SK-N-MC (cell line): ENCODE measurements at regions not wholly inside any gene's neighbourhood (a gene's known extent, or its start where the extent isn't known, plus 50 kb on each side); places are given as distances from the start of the nearest gene placed in this dataset.

Experiments
- DNase-seq: peaks from one replicate; pipeline ENCODE4 v3.0.0-alpha.2; 2011; ENCODE audit warnings: low read depth, low spot score
- H3K27ac ChIP-seq: fragments of 200-600 bp; sonication (generic); 2 replicates; pipeline ENCODE4 v1.5.1; 2016; ENCODE audit warnings: mixed run types
- H3K36me3 ChIP-seq: fragments of 200-600 bp; sonication (generic); 2 replicates; pipeline ENCODE4 v1.6.1; 2017; ENCODE audit warnings: antibody characterized with exemption, low read length, mixed read lengths; ENCODE audit not compliant: insufficient read depth
- H3K4me3 ChIP-seq: fragments of 200-600 bp; sonication (generic); 2 replicates; pipeline ENCODE4 v1.5.1; 2016
- H3K9ac ChIP-seq: fragments of 200-600 bp; sonication (generic); 2 replicates; pipeline ENCODE4 v1.8.0; 2017; ENCODE audit warnings: mixed run types, mixed read lengths; ENCODE audit not compliant: insufficient read length
- H3K9me3 ChIP-seq: fragments of 200-600 bp; sonication (generic); 2 replicates; pipeline ENCODE4 v1.6.1; 2017; ENCODE audit warnings: low read depth, mild to moderate bottlenecking, antibody characterized with exemption, low read length, moderate library complexity, mixed read lengths
- EZH2 ChIP-seq: fragments of 200-600 bp; sonication (generic); IDR thresholded peaks from one replicate; pipeline ENCODE4 v1.6.1; 2017; ENCODE audit warnings: antibody characterized with exemption
- FOXP2 ChIP-seq: optimal IDR thresholded peaks from 2 replicates; pipeline ENCODE3; 2011; ENCODE audit warnings: mild to moderate bottlenecking, moderate library complexity; ENCODE audit not compliant: insufficient read depth; ENCODE audit errors: extremely low read length, control extremely low read depth
- POLR2AphosphoS5 ChIP-seq: IDR thresholded peaks from 2 replicates; pipeline ENCODE4 v1.6.1; 2012; ENCODE audit warnings: mild to moderate bottlenecking, low read depth, low read length, borderline replicate concordance

DNA sequence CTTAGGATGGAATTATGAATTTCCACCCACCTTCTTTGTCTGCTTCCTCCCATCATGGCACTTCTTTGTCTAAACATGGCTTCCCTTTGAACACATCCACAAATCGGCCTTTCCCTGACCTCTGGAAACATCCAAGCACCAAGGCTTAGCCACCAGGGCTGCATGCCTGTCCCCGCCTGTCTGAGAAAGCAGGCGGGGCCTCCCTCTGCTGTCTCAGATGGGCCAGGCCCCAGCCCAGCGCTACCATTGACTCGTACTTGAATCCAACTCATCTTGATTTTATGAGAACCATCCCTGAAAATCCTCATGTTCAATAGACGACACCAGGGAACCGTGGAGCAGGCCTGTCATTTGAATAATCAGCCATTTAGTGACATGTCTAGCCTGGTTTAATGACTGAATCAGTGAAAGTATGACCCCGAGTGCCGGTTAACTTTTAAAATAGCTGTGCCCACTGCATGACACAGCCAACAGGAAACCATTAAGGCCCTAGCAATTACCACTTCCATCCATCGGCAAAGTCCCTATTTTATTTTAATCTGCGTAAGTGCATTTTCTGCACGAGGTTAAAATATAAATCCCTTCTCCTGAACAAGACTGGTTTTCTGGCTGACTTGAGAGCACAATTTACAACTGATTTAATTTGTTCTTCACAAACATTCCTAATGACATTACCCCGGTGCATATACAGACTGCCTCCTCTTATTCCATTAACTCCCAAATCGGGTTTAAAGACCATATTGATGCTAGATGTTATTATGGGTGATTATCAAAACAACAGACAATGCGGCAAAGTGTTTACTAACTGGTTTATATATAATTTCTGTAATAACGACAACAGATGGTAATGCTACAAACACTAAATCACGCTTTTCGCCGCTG, 194.7 kb downstream of the BUB3 start:
- no peak for TF ChIP-seq EZH2

GRCh38 chr10:123351715-123352114, 197.5 kb downstream of the BUB3 start:
- Histone ChIP-seq H3K27ac (no peak overlapping the region), H3K9me3 (no peaks in the 10 kb centered on the region), H3K4me3 (no peak overlapping the region), H3K36me3 (no peaks in the 10 kb centered on the region), H3K9ac (no peak overlapping the region)
- TF ChIP-seq FOXP2 (no peak), EZH2 (no peak), POLR2AphosphoS5 (no peak)
- no peak for DNase-seq

More for the DNA sequence above, 194.7 kb downstream of the BUB3 start:
- H3K9me3 ChIP-seq: no peaks in the 10 kb centered on the region
- no peak overlapping the region for H3K4me3 ChIP-seq
- H3K9ac ChIP-seq: no peak overlapping the region
- no peak for DNase-seq
- H3K36me3 ChIP-seq: no peaks in the 10 kb centered on the region
- H3K27ac ChIP-seq: no peak overlapping the region

DNA sequence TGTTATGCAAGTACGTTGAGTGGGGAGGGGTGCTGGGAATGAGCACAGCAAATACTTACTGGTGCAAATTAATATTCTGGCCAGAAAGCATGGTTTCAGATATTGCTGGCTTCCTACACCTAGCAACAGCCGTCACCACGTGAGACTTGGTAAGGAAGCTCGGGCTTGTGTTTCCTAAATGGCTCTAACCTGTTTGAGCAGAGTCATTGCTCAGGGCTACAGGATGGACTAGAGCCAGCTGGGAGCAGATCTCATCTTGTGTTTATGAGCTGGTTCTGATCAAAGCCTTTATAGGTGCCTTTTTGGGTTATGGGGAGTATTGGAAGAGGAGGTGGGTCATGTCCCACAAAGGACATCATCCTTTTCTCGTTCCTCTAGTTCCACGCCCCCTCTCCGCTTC, 200.3 kb downstream of the BUB3 start:
- no peaks in the 10 kb centered on the region for H3K9me3 ChIP-seq
- H3K9ac ChIP-seq: no peak overlapping the region
- H3K36me3 ChIP-seq: no peaks in the 10 kb centered on the region
- H3K4me3 ChIP-seq: no peak overlapping the region
- TF ChIP-seq FOXP2 (no peak), EZH2 (no peak), POLR2AphosphoS5 (no peak)
- DNase-seq: no peak
- no peak overlapping the region for H3K27ac ChIP-seq

DNA sequence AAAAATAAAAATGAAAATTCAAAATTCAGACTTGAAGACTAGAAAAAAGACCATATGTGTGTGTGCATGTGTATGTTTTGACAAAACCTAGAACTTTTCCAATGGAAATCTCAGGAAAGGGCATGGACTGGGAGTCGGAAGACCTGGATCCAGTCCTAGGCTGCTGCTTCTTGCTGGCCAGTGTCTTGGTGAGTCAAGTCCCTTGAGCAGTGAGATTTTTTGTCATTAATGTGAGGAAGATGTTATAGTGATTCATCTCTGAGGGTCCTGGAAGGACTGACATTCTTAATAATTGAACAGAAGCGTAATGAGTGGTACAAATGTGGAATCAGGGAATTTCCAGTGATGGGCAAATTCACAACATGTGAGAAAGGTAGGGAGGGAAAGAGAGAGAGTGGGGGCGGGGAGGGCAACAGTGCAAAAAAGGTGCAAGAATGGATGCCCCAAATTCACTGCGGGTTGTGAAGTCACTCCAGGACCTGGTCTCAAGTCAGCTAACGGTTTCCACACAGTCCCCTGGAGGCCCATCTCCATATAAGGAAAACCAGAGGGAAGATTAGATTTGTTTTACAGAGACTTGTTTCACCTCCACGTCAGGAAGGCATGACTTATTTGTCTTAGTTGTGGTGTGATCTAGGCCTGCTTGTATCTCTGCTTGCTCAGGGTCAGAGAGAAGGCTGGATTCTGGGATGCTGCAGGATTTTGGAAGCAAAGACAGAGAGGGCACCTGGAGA, 201.7 kb downstream of the BUB3 start:
- no peak for TF ChIP-seq EZH2
- TF ChIP-seq POLR2AphosphoS5: no peak
- TF ChIP-seq FOXP2: no peak

DNA sequence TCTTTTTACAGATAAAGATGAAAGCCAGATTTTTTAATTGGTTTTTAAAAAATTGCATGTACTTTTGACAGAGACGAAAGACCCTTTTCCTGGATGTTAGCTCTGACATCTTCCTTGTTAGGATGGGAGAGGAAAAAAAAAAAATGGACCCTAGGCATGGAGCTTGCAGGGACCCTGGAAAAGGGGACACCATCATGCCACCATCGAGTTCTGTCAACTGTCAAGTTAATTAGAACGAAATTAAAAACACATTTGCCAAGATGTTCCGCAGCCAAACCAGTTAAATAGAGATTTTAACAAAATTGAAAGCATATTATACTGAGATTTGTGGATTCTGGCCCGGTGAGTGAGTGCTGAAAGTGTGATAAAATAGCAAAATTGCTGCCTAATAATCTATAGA, 202.6 kb downstream of the BUB3 start:
- no peak for DNase-seq
- Histone ChIP-seq H3K36me3 (no peaks in the 10 kb centered on the region), H3K9me3 (no peaks in the 10 kb centered on the region), H3K27ac (no peak overlapping the region), H3K9ac (no peak overlapping the region), H3K4me3 (no peak overlapping the region)
- TF ChIP-seq FOXP2: no peak
- TF ChIP-seq EZH2: no peak
- no peak for TF ChIP-seq POLR2AphosphoS5

More for the DNA sequence above, 201.7 kb downstream of the BUB3 start:
- H3K9me3 ChIP-seq: no peaks in the 10 kb centered on the region
- no peak overlapping the region for H3K27ac ChIP-seq
- no peak overlapping the region for H3K9ac ChIP-seq
- no peaks in the 10 kb centered on the region for H3K36me3 ChIP-seq
- DNase-seq: no peak
- H3K4me3 ChIP-seq: no peak overlapping the region

DNA sequence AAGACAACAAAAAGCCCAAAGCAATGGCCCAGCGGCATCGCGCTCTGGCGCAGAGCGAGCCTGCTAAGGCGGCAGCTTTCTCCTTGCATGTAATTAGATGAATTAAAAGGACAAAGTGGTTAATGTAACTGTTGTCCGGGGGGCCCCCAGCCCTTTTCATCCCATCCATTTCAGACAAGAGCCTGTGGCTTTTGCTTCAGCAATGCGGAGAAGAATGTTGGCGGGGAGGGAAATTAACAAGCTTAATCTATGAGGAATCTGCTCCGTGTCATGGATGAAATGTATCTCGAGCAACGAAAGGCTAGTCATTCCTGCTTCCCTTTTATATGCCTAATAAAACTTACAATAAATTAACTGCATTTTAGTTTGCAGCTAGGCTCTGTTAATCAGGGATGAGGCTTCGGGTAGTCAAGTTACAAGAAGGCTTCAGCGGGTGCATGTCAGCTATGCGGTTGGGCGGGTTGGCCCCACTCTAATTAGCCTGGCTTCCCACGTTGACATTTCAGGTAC, 203.3 kb downstream of the BUB3 start:
- no peaks in the 10 kb centered on the region for H3K9me3 ChIP-seq
- TF ChIP-seq POLR2AphosphoS5 (no peak), FOXP2 (no peak), EZH2 (no peak)
- no peaks in the 10 kb centered on the region for H3K36me3 ChIP-seq
- DNase-seq: no peak
- no peak overlapping the region for H3K4me3 ChIP-seq
- no peak overlapping the region for H3K9ac ChIP-seq
- H3K27ac ChIP-seq: no peak overlapping the region

DNA sequence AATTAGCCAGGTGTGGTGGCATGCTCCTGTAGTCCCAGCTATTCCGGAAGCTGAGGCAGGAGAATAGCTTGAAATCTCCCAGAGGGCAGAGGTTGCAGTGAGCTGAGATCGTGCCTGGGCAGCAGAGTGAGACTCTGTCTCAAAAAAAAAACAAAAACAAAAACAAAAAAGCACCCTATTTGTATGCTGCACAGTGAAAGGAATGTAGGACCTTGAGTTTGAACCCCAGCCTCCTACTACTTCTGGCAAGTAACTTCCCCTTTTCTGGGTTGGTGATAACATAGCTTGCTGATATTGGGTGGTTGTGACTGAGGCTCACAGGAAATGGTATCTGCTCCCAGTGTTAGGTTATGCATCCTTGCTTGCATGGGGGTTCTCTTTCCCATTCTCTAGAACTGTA, 205.3 kb downstream of the BUB3 start:
- TF ChIP-seq FOXP2: no peak
- TF ChIP-seq EZH2: no peak
- TF ChIP-seq POLR2AphosphoS5: no peak

GRCh38 chr10:123361832-123362231, 207.6 kb downstream of the BUB3 start:
- no peak for TF ChIP-seq EZH2
- TF ChIP-seq POLR2AphosphoS5: no peak
- TF ChIP-seq FOXP2: no peak
- no peak overlapping the region for H3K9ac ChIP-seq
- H3K36me3 ChIP-seq: no peaks in the 10 kb centered on the region
- no peak overlapping the region for H3K27ac ChIP-seq
- H3K4me3 ChIP-seq: no peak overlapping the region
- no peak for DNase-seq
- no peaks in the 10 kb centered on the region for H3K9me3 ChIP-seq

More for the DNA sequence above, 205.3 kb downstream of the BUB3 start:
- no peaks in the 10 kb centered on the region for H3K36me3 ChIP-seq
- H3K9ac ChIP-seq: no peak overlapping the region
- DNase-seq: no peak
- no peaks in the 10 kb centered on the region for H3K9me3 ChIP-seq
- H3K4me3 ChIP-seq: no peak overlapping the region
- no peak overlapping the region for H3K27ac ChIP-seq
